ENCODE measurements at regions not wholly inside any gene's neighbourhood (a gene's known extent, or its start where the extent isn't known, plus 50 kb on each side); places are given as distances from the start of the nearest gene placed in this dataset.

DNA sequence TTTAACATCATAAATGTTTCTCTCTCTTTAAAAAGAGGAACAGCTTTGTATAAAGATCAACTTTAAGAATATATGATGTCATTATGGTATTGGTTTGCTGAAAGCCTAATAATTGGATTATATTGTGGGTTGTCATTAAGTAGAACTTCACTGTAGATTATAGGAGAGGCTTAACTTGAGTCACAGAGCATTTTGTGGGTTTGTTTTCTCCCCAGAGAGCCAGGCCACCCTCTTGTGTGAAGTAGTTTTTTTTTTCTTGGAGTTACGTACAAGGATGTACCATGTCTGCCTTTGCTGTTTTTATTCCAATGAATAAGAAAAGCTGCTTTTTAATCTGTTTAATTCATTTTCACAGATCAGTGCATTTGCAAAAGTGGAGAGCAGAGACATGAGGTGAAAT lies 354.8 kb upstream of the TBL1XR1 start:
- no peak for DNase-seq (ENCODE audit: low read depth)
- TF ChIP-seq, protein P1, sequence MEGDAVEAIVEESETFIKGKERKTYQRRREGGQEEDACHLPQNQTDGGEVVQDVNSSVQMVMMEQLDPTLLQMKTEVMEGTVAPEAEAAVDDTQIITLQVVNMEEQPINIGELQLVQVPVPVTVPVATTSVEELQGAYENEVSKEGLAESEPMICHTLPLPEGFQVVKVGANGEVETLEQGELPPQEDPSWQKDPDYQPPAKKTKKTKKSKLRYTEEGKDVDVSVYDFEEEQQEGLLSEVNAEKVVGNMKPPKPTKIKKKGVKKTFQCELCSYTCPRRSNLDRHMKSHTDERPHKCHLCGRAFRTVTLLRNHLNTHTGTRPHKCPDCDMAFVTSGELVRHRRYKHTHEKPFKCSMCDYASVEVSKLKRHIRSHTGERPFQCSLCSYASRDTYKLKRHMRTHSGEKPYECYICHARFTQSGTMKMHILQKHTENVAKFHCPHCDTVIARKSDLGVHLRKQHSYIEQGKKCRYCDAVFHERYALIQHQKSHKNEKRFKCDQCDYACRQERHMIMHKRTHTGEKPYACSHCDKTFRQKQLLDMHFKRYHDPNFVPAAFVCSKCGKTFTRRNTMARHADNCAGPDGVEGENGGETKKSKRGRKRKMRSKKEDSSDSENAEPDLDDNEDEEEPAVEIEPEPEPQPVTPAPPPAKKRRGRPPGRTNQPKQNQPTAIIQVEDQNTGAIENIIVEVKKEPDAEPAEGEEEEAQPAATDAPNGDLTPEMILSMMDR (IDR thresholded peaks at IDR 0.05; ENCODE audit: low read depth, low read length, missing control alignments): no peak
- no peak overlapping the region for H3K4me3 ChIP-seq (ENCODE audit: low read depth, low read length)

DNA sequence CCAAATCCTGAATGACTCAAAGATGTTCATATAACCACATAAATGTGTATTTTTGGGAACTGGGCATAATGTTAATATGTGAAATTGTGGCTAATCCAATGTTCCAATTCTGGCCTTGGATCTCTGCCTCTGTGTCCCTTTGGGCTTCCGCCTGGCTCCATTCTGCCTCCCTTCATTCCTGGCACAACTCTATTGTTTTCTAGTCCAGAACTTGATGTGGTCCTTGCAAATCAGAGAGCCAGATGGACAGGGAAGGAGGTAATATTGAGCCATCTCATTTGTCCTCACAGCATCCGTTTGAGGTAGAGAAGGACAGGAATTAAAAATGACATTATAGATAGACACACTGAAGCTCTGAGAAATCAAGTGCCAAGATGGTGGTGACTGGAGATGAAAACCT lies 355.7 kb upstream of the TBL1XR1 start:
- TF ChIP-seq, protein P1 (IDR thresholded peaks at IDR 0.05; ENCODE audit: low read depth, low read length, missing control alignments): no peak
- DNase-seq (ENCODE audit: low read depth): no peak
- H3K4me3 ChIP-seq (ENCODE audit: low read depth, low read length): no peak overlapping the region

DNA sequence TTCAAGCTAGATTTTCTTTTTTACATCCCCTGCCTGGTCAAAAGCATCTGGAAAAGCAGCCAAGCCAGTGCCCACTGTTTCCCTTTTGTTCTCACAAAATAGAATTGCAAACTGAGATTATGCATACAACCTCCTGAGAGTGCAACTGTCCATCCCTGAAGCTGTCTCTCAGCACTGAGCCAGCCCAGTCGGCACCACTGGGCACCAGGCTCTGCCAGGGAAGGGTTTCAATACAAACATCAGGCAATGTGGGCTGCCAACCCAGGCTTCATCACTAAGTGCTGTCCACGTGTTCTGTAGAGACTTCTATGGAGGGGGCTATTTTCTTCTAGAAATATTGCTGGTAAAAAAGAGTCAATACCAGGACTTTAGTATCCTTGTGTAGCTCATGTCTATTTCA lies 356.3 kb upstream of the TBL1XR1 start:
- TF ChIP-seq, protein P1 (IDR thresholded peaks at IDR 0.05; ENCODE audit: low read depth, low read length, missing control alignments): no peak
- no peak overlapping the region for H3K4me3 ChIP-seq (ENCODE audit: low read depth, low read length)
- DNase-seq (ENCODE audit: low read depth): no peak

DNA sequence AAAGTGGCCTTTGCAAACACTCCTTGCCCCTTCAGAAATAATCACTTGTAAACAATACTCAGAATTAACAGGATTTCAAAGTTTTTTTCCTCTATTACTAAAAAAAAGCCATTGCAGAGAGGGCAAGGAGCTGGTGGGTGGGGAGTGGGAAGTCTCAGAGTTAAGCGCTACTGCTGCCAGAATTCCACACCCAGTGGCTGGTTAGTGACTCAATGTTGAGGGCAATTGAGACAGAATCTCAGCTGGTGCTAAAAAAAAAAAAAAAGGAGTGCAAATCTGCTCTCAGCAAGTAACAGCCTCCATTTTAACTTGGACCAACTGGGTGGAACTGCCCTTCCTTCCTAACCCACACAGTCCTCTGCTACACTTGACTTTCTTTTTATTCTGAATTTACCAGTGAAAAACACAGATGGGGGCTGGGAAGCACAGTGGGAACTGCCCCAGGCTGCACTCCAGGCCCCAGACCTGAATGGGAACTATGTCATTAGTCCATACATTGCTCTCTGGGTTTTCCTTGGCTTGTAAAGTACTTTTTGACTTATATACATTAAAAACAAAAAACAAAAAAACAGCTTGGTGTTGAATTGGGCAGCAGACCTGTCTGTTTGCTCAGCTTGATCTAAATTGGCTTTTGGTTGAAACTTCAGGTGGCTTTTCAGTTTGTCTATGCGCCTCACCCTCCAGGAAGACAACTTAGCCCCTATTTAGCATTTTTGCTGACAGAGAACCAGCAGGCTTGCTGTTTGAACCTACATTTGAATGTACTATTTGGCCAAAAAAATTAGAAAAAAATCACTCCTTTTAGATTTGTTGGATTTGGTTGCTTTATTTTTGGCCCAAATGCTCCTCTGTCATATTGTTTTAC lies 357.8 kb upstream of the TBL1XR1 start:
- DNase-seq (ENCODE audit: low read depth): no peak
- H3K4me3 ChIP-seq (ENCODE audit: low read depth, low read length): no peak overlapping the region
- TF ChIP-seq, protein P1 (IDR thresholded peaks at IDR 0.05; ENCODE audit: low read depth, low read length, missing control alignments): no peak

DNA sequence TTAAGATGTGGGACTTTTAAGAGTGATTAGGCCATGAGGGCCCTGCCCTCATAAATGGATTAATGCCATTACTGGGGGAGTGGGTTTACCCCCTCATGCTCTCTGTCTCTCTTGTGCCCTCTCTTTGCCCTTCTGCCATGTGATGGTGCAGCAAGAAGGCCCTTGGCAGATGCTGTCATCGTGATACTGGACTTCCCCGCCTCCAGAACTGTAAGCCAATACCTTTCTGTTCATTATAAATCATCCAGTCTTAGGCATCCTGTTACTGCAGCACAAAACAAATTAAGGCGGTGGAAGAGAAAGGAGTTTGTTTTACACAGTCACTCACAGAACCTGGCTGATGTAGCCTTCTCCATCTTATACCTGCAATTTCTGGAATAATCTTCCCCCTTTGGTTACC lies 360.3 kb upstream of the TBL1XR1 start:
- TF ChIP-seq, protein P1 (IDR thresholded peaks at IDR 0.05; ENCODE audit: low read depth, low read length, missing control alignments): no peak
- DNase-seq (ENCODE audit: low read depth): no peak

DNA sequence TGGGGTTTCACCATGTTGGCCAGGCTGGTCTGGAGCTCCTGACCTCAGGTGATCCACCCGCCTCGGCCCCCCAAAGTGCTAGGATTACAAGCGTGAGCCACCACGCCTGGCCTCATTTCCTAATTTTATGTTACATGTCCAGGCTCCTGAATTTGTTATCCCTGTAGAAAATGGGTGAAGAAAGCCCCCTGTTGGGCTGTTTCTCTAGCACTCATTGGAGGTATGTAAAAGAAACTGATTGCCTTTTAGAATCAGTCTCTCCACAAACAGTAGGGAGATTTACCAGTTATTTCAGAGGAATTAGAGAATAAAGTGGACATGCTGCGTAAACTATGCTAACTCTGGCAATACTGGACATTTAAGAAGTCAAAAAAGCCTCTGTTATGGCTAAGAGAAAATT lies 364.1 kb upstream of the TBL1XR1 start:
- H3K4me3 ChIP-seq (ENCODE audit: low read depth, low read length): no peak overlapping the region
- TF ChIP-seq, protein P1 (IDR thresholded peaks at IDR 0.05; ENCODE audit: low read depth, low read length, missing control alignments): no peak
- no peak for DNase-seq (ENCODE audit: low read depth)

More for the DNA sequence above, 360.3 kb upstream of the TBL1XR1 start:
- H3K4me3 ChIP-seq (ENCODE audit: low read depth, low read length): no peak overlapping the region

Measured in GM12864 (cell line).